AG10803 (cell line): ENCODE measurements at regions not wholly inside any gene's neighbourhood (a gene's known extent, or its start where the extent isn't known, plus 50 kb on each side); places are given as distances from the start of the nearest gene placed in this dataset.

Experiments
- DNase-seq: peaks from one replicate; pipeline ENCODE4 v3.0.0; 2010; ENCODE audit warnings: low read depth
- H3K4me3 ChIP-seq: 2 replicates; pipeline ENCODE4 v1.5.1; 2011; ENCODE audit warnings: mild to moderate bottlenecking, low read length, control low read depth
- CTCF ChIP-seq: conservative IDR thresholded peaks from 2 replicates; pipeline ENCODE4 v1.5.1; 2011; ENCODE audit warnings: mild to moderate bottlenecking, low read length, control low read depth, inconsistent platforms

GRCh38 chr16:6249863-6250262, 1082.8 kb upstream of the RBFOX1 start:
- DNase-seq: no peak
- no peak for TF ChIP-seq CTCF

GRCh38 chr16:6248199-6248598, 1084.4 kb upstream of the RBFOX1 start:
- TF ChIP-seq CTCF: no peak
- H3K4me3 ChIP-seq: no peak overlapping the region
- no peak for DNase-seq

More at GRCh38 chr16:6249863-6250262, 1082.8 kb upstream of the RBFOX1 start:
- H3K4me3 ChIP-seq: no peak overlapping the region

DNA sequence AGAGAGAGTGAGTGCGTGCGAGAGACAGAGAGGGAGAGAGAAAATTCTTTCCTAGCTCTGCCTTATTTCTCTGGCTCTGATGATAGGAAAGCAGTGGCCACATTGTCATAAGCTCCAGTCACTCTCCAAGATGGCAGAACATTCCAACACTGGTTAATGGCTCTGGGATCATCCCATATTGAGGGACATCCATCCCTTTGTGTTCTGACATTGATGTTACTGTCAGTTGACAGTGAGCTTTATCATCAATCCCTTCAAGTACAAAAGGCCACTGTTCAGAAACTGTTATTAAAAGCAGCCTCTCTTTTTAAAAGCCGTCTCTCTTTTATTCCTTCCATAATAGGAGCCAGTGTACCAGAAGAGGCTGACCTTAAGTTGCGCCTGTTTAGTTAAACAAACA, 1084.9 kb upstream of the RBFOX1 start:
- TF ChIP-seq CTCF: no peak
- H3K4me3 ChIP-seq: no peak overlapping the region
- no peak for DNase-seq

DNA sequence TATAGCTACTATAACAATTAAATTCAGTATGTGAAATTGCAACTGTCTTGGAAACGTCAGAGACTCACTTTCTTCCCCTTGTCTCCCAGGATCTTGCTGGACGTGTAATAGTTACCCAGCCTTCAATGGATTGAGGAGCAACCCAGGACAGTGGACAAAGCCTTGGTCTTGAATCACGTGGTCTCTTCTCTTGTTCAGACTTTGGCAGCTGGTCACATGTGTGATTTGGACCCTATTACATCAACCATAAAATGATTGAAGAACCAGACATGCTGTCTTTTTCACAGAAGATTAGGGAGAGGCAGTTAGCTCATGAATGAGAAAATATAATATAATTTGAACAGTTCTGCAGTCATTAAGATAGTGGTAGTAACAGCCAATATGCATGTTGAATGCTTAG, 1085.5 kb upstream of the RBFOX1 start:
- no peak overlapping the region for H3K4me3 ChIP-seq
- DNase-seq: no peak
- no peak for TF ChIP-seq CTCF

- no peak overlapping the region for H3K4me3 ChIP-seq
- no peak for DNase-seq
- TF ChIP-seq CTCF: no peak
These were observed 1086.4 kb upstream of the RBFOX1 start for GRCh38 chr16:6246266-6246665.

GRCh38 chr16:6232056-6232455, 1100.6 kb upstream of the RBFOX1 start:
- H3K4me3 ChIP-seq: no peak overlapping the region
- no peak for TF ChIP-seq CTCF
- no peak for DNase-seq

- no peak overlapping the region for H3K4me3 ChIP-seq
- no peak for DNase-seq
- no peak for TF ChIP-seq CTCF
These were observed 1101.2 kb upstream of the RBFOX1 start for GRCh38 chr16:6231398-6231797.
